NCI-H82 (cell line): ENCODE measurements at regions not wholly inside any gene's neighbourhood (a gene's known extent, or its start where the extent isn't known, plus 50 kb on each side); places are given as distances from the start of the nearest gene placed in this dataset.

Experiments
- DNase-seq: peaks from one replicate; lab custom pipeline; 2025; lab: John Stamatoyannopoulos, UW

GRCh38 chr6:165229216-165229615, 80.2 kb downstream of the C6orf118 start:
- peak; percentile 51 for DNase-seq

GRCh38 chr6:165227644-165228329, 81.6 kb downstream of the C6orf118 start:
- DNase-seq, result no peak

- no peak for DNase-seq
Observed at GRCh38 chr6:165223736-165224135, 85.7 kb downstream of the C6orf118 start.

GRCh38 chr6:165223101-165223500, 86.3 kb downstream of the C6orf118 start:
- no peak for DNase-seq

GRCh38 chr6:165222315-165223025, 86.9 kb downstream of the C6orf118 start:
- peak; percentile 52 for DNase-seq

GRCh38 chr6:165220045-165220444, 89.4 kb downstream of the C6orf118 start:
- peak; percentile 66 for DNase-seq

GRCh38 chr6:165219629-165220028, 89.8 kb downstream of the C6orf118 start:
- peak; percentile 37 for DNase-seq

- DNase-seq, result peak; percentile 58
Observed at GRCh38 chr6:165218829-165219228, 90.6 kb downstream of the C6orf118 start.

- no peak for DNase-seq
Observed at GRCh38 chr6:165206798-165207197, 102.6 kb downstream of the C6orf118 start.

- peak; percentile 53 for DNase-seq
Observed at GRCh38 chr6:165205632-165206031, 103.8 kb downstream of the C6orf118 start.

GRCh38 chr6:165204807-165205545, 104.4 kb downstream of the C6orf118 start:
- peak; percentile 98 for DNase-seq

- no peak for DNase-seq
Observed at GRCh38 chr6:165200178-165200577, 109.2 kb downstream of the C6orf118 start.

- no peak for DNase-seq
Observed at GRCh38 chr6:165191461-165191860, 117.9 kb downstream of the C6orf118 start.

GRCh38 chr6:165186441-165187205, 122.8 kb downstream of the C6orf118 start:
- no peak for DNase-seq

- no peak for DNase-seq
Observed at GRCh38 chr6:165186041-165186440, 123.4 kb downstream of the C6orf118 start.

GRCh38 chr6:165184192-165184979, 125.0 kb downstream of the C6orf118 start:
- DNase-seq, result peak; percentile 74

GRCh38 chr6:165183496-165184140, 125.8 kb downstream of the C6orf118 start:
- no peak for DNase-seq

GRCh38 chr6:165183071-165183470, 126.3 kb downstream of the C6orf118 start:
- DNase-seq, result no peak

GRCh38 chr6:165181951-165182414, 127.4 kb downstream of the C6orf118 start:
- no peak for DNase-seq

- DNase-seq, result no peak
Observed at GRCh38 chr6:165178056-165178455, 131.3 kb downstream of the C6orf118 start.

- DNase-seq, result no peak
Observed at GRCh38 chr6:165173484-165173883, 135.9 kb downstream of the C6orf118 start.
